Endothelial cell of umbilical vein (primary cell): ENCODE measurements at regions not wholly inside any gene's neighbourhood (a gene's known extent, or its start where the extent isn't known, plus 50 kb on each side); places are given as distances from the start of the nearest gene placed in this dataset.

Experiments used
- CTCF ChIP-seq, 2 donors: IDR thresholded peaks; 1 replicate in 1 of 2; 2 replicates in 1 of 2; pipeline ENCODE4 v1.5.1; 2011; ENCODE audit warnings: low read length in 2 of 2, mild to moderate bottlenecking in 2 of 2, moderate library complexity in 2 of 2, control low read depth in 1 of 2, inconsistent platforms in 1 of 2, low read depth in 1 of 2; ENCODE audit not compliant: insufficient read depth in 1 of 2; ENCODE audit errors: extremely low read depth in 1 of 2
- EZH2 ChIP-seq: IDR thresholded peaks from 2 replicates; pipeline ENCODE4 v1.6.1; 2012; ENCODE audit warnings: borderline replicate concordance, low read depth, mild to moderate bottlenecking, moderate library complexity, low read length, inconsistent platforms; ENCODE audit not compliant: severe bottlenecking
- JUN ChIP-seq: IDR thresholded peaks from 2 replicates; pipeline ENCODE4 v1.6.1; 2011; ENCODE audit warnings: borderline replicate concordance, low read depth; ENCODE audit not compliant: insufficient read length, insufficient read depth
- MAX ChIP-seq: IDR thresholded peaks from 2 replicates; pipeline ENCODE4 v1.6.1; 2011; ENCODE audit not compliant: insufficient read depth, insufficient read length
- MYC ChIP-seq: IDR thresholded peaks from one replicate; pipeline ENCODE4 v1.6.1; 2011; ENCODE audit warnings: mild to moderate bottlenecking, low read depth, low read length
- POLR2A ChIP-seq: IDR thresholded peaks from 2 replicates; pipeline ENCODE4 v1.6.1; 2012; ENCODE audit warnings: low read depth, mild to moderate bottlenecking, control low read depth, low read length
- POLR2AphosphoS5 ChIP-seq: IDR thresholded peaks from 2 replicates; pipeline ENCODE4 v1.6.1; 2012; ENCODE audit warnings: low read depth, mild to moderate bottlenecking, control low read depth, low read length, moderate library complexity; ENCODE audit not compliant: insufficient read depth

GRCh38 chr16:29226782-29227181, 179.7 kb downstream of the NPIPB11 start:
- TF ChIP-seq CTCF (IDR thresholded peaks at IDR 0.05; ENCODE audit: extremely low read depth in 1 of 2, insufficient read depth in 1 of 2, low read depth in 1 of 2, low read length in 2 of 2) = no peak
- TF ChIP-seq JUN = no peak
- TF ChIP-seq POLR2AphosphoS5 = no peak
- no peak for TF ChIP-seq MAX
- no peak for TF ChIP-seq EZH2
- TF ChIP-seq MYC = no peak
- no peak for TF ChIP-seq POLR2A
